Esophagus muscularis mucosa (tissue), 4 donors: ENCODE measurements at regions not wholly inside any gene's neighbourhood (a gene's known extent, or its start where the extent isn't known, plus 50 kb on each side); places are given as distances from the start of the nearest gene placed in this dataset.

ENCODE experiments used
- DNase-seq: peaks from one replicate; pipeline ENCODE4 v3.0.0-alpha.2; 2017; ENCODE audit errors: extremely low spot score
- H3K27ac ChIP-seq, 4 donors: fragments of 200-600 bp; sonication (generic); replicated peaks in 1 of 4; 1 replicate in 3 of 4; 2 replicates in 1 of 4; pipeline ENCODE4 v1.5.1; 2016 to 2019; ENCODE audit warnings: mild to moderate bottlenecking in 1 of 4
- H3K27me3 ChIP-seq, 4 donors: fragments of 200-600 bp; sonication (generic); one replicate each; pipeline versions ENCODE4 v1.5.1 to v1.6.0; 2016 to 2019
- H3K36me3 ChIP-seq, 4 donors: fragments of 200-600 bp; sonication (generic); one replicate each; pipeline ENCODE4 v1.5.1; 2016 to 2019
- H3K4me1 ChIP-seq, 4 donors: fragments of 200-600 bp; sonication (generic); one replicate each; pipeline ENCODE4 v1.5.1; 2016 to 2019
- H3K4me3 ChIP-seq, 4 donors: fragments of 200-600 bp; sonication (generic); 1 replicate in 2 of 4; 2 replicates in 2 of 4; pipeline ENCODE4 v1.5.1; 2016 to 2019; ENCODE audit warnings: mild to moderate bottlenecking in 4 of 4, moderate library complexity in 1 of 4
- H3K9me3 ChIP-seq, 4 donors: fragments of 200-600 bp; sonication (generic); 1 replicate in 3 of 4; 2 replicates in 1 of 4; pipeline ENCODE4 v1.5.1; 2016 to 2019
- CTCF ChIP-seq, 3 experiments: fragments of 200-600 bp in 2 of 3; fragments of 450-650 bp in 1 of 3; sonication (generic) in 2 of 3; IDR thresholded peaks; one replicate each; pipeline ENCODE4 v1.5.1; 2017 to 2019; ENCODE audit warnings: antibody characterized with exemption in 3 of 3, mild to moderate bottlenecking in 2 of 3, moderate library complexity in 1 of 3
- EP300 ChIP-seq: sonication (generic); formaldehyde crosslinking; IDR thresholded peaks from one replicate; pipeline ENCODE4 v1.6.1; 2017; ENCODE audit warnings: antibody characterized with exemption
- POLR2A ChIP-seq: fragments of 450-650 bp; IDR thresholded peaks from one replicate; pipeline ENCODE4 v1.6.1; 2017; ENCODE audit warnings: antibody characterized with exemption, moderate library complexity, mild to moderate bottlenecking, low read depth
- POLR2AphosphoS5 ChIP-seq, 2 donors: sonication (generic); formaldehyde crosslinking; IDR thresholded peaks; one replicate each; pipeline ENCODE4 v1.6.1; 2017; ENCODE audit warnings: antibody characterized with exemption in 2 of 2
- whole genome bisulfite sequencing: methylation state at CpG from one replicate; pipeline ENCODE4 v1.1.5; 2018; 5-methylcytosine and 5-hydroxymethylcytosine counted together
- intact Hi-C: fragments of 100-400 bp; cut with DNase I; formaldehyde crosslinking; loops from one replicate; pipeline ENCODE4 v1.15.1; 2023

GRCh38 chr18:11246495-11247300 is 97.3 kb upstream of the PIEZO2 start:
- H3K27me3 ChIP-seq, result no peaks in the 10 kb centered on the region
- H3K36me3 ChIP-seq, result no peaks in the 10 kb centered on the region
- H3K9me3 ChIP-seq, result peaks cover 0 to 4% (median 0%) of the 10 kb centered on the region in 4 donors
- no peaks in the 10 kb centered on the region for H3K4me1 ChIP-seq
- no peak overlapping the region for H3K27ac ChIP-seq
- no peak for TF ChIP-seq EP300
- TF ChIP-seq CTCF (IDR thresholded peaks at IDR 0.05), result no peak
- TF ChIP-seq POLR2A, result no peak
- no peak for TF ChIP-seq POLR2AphosphoS5 (IDR thresholded peaks at IDR 0.05)
- no peak for DNase-seq
- intact Hi-C loops, result no loop called here
- 74% methylated on average over 16 of the region's 16 CpGs for WGBS
- no peak overlapping the region for H3K4me3 ChIP-seq

DNA sequence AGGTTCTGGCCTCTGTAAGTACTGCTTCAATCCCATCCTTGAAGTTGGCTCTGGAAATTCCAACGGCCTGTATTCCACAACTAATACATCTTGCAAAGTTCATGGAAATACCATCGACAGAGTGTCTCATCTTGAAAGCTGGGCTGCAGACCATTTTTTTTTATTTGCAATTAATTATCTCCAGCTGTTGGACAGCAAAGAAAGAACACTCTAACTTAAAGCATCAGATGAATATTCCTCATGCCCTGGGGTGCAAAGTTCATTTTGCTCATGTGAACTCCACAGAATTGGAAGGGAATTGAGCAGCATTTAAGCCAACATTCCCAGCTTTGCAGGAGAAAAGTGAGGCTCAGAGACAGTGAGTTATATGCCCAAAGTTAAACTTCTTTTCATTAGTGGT is 96.5 kb upstream of the PIEZO2 start:
- no peaks in the 10 kb centered on the region for H3K27me3 ChIP-seq
- intact Hi-C loops, result no loop called here
- no peak overlapping the region for H3K4me3 ChIP-seq
- DNase-seq, result no peak
- no peak overlapping the region for H3K27ac ChIP-seq
- WGBS, result 50% methylated on average over 2 of the region's 2 CpGs
- TF ChIP-seq EP300 (no peak), POLR2A (no peak), POLR2AphosphoS5 (IDR thresholded peaks at IDR 0.05) (no peak), CTCF (IDR thresholded peaks at IDR 0.05) (no peak)
- no peaks in the 10 kb centered on the region for H3K4me1 ChIP-seq
- no peaks in the 10 kb centered on the region for H3K36me3 ChIP-seq
- no peaks in the 10 kb centered on the region for H3K9me3 ChIP-seq

DNA sequence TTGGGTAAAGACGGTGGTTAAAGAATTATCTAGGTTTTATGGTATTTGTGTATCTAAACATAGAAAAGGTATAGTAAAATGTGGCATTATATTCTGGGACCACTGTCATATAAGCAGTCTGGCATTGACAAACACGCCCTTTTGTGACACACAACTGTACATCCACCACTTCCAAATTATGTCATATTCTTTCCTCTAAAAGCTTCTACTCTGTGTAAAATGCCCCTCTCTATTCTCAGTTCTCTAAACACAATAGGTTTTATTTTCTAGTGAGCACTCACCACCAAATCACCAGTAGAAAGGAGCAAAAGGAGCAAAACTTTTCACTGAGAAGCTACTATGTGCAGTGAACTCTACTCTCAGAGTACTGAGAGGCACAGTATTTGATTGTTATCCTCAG is 88.1 kb upstream of the PIEZO2 start:
- H3K4me1 ChIP-seq, result no peaks in the 10 kb centered on the region
- no peak overlapping the region for H3K4me3 ChIP-seq
- DNase-seq, result no peak
- no peaks in the 10 kb centered on the region for H3K27me3 ChIP-seq
- no peaks in the 10 kb centered on the region for H3K9me3 ChIP-seq
- WGBS, result 95% methylated on average over 2 of the region's 2 CpGs
- TF ChIP-seq EP300 (no peak), POLR2AphosphoS5 (IDR thresholded peaks at IDR 0.05) (no peak), POLR2A (no peak), CTCF (IDR thresholded peaks at IDR 0.05) (no peak)
- H3K27ac ChIP-seq, result no peak overlapping the region
- H3K36me3 ChIP-seq, result no peaks in the 10 kb centered on the region
- intact Hi-C loops, result no loop called here

DNA sequence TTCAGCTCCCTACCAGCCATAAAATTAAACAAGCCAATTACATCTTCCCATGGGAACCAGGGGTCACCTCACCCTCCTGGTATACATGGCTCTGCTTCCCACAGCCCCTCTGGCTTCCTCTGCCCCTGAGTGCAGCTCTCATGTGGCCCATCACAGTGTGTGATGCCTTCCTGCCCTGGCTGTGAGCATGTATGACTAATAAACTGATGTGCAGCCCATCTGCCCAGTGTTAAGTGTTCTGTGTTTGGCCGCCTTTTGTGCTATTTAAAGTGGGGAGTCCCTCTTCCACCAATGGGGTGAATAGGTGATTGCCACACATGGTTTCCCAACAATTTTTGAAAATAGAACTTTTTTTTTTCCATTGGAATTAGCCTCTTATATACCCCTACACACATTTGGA is 87.7 kb upstream of the PIEZO2 start:
- no peak for DNase-seq
- no peaks in the 10 kb centered on the region for H3K9me3 ChIP-seq
- no peak for TF ChIP-seq EP300
- TF ChIP-seq POLR2A, result no peak
- no peak for TF ChIP-seq POLR2AphosphoS5 (IDR thresholded peaks at IDR 0.05)
- no peak for TF ChIP-seq CTCF (IDR thresholded peaks at IDR 0.05)
- H3K36me3 ChIP-seq, result no peaks in the 10 kb centered on the region
- H3K4me1 ChIP-seq, result no peaks in the 10 kb centered on the region
- no peak overlapping the region for H3K4me3 ChIP-seq
- 95% methylated on average over 1 of the region's 1 CpG for WGBS
- no peak overlapping the region for H3K27ac ChIP-seq
- H3K27me3 ChIP-seq, result no peaks in the 10 kb centered on the region
- intact Hi-C loops, result no loop called here

DNA sequence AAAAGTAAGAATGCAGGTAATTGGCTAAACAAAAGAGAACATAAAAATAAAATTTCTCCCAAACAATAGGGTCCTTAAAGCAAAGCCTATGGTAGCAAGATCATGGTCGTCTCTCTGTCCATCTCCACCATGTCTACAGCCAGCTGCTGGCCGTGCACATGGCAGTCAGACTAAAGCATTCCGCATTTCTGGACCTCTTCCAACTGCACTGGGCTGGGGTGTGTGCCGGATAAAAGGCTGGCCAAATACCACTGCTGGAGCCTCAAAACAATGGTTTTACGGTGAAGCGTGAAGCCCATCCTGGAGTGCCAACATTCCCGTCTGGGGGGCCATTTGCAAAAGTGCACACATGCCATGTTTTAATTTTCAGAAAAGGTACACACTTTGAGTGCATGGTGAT is 74.8 kb upstream of the PIEZO2 start:
- Histone ChIP-seq H3K4me1 (no peaks in the 10 kb centered on the region), H3K27me3 (no peaks in the 10 kb centered on the region), H3K4me3 (no peak overlapping the region), H3K9me3 (no peaks in the 10 kb centered on the region), H3K36me3 (no peaks in the 10 kb centered on the region), H3K27ac (no peak overlapping the region)
- no peak for DNase-seq
- 78% methylated on average over 7 of the region's 7 CpGs for WGBS
- intact Hi-C loops, result no loop called here
- TF ChIP-seq EP300, result no peak
